ENCODE measurements at regions not wholly inside any gene's neighbourhood (a gene's known extent, or its start where the extent isn't known, plus 50 kb on each side); places are given as distances from the start of the nearest gene placed in this dataset.

DNA sequence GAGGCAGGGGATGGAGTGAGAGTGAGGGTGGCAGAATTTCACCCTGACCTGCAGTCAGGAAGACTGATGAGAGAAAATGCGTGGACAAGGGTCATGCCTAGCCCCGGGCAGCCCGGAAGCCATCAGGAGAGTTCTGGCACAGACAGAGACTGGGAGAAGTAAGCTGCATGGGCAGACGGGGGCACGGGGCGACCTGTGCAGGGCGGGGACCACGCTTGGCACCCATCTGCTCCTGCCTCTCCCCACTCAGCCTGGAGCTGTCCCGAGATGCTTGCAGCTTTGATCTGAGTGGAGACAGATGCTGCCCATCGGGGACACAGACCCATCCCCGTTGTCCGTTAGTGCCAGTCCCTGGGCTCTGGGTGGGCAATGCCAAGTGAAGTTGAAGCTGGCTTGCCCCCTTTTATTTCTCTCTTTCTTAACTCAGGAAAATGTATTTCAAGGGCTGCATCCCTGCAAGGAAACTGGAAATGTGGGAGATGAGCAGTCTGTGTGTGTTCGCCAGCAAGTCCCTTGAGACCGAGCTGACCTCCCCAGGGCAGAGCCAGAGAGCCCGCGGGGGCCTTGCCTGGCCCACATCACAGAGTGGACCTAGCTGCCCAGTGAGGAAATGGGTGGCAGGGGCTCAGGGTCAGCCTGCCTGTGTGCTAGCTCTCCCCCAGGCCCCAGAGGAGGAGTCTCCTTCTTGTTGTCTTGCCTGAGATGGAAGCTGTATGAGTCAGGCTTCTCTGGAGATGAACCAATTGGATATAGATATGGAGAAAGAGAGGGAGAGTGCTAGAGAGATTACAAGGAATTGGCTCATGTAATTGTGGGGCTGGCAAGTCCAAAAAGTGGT lies 121.3 kb upstream of the C1orf174 start:
- ATAC-seq (no peak), DNase-seq (no peak)
- Mint-ChIP-seq H3K27me3 (peaks cover 3% of the 10 kb centered on the region), H3K9me3 (ENCODE audit: low read depth) (no peaks in the 10 kb centered on the region), H3K4me1 (no peaks in the 10 kb centered on the region), H3K27ac (no peak overlapping the region), H3K4me3 (no peak overlapping the region), H3K36me3 (ENCODE audit: low read depth) (no peaks in the 10 kb centered on the region)
- ChIA-PET CTCF (interaction anchor here (0.7 to 0.9 kb wide), 2 partner anchors 16 to 951 kb away, joined by 4 to 5 read pairs; no protein-coding TSS in a partner anchor), POLR2A (no interaction called here)
- intact Hi-C loops (cut with DNase I, micrococcal nuclease) = no loop called here

DNA sequence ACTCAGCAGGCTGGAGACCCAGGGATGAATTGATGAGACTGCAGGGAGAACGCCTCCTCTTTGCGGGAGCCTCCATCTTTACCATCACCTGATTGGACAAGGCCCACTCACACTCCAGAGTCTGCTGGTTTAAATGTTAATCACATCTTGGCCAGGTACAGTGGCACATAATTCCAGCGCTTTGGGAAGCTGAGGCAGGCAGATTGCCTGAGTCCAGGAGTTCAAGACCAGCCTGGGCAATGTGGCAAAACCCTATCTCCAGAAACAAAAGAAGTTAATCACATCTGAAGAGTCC lies 121.8 kb upstream of the C1orf174 start:
- H3K27me3 Mint-ChIP-seq = peaks cover 3% of the 10 kb centered on the region
- no peaks in the 10 kb centered on the region for H3K36me3 Mint-ChIP-seq (ENCODE audit: low read depth)
- POLR2A ChIA-PET = no interaction called here
- DNase-seq (no peak), ATAC-seq (no peak)
- H3K4me1 Mint-ChIP-seq = no peaks in the 10 kb centered on the region
- CTCF ChIA-PET = interaction anchor here (0.7 to 0.9 kb wide), 2 partner anchors 15 to 951 kb away, joined by 4 to 5 read pairs; no protein-coding TSS in a partner anchor
- intact Hi-C loops (cut with DNase I, micrococcal nuclease) = no loop called here
- no peak overlapping the region for H3K4me3 Mint-ChIP-seq
- no peaks in the 10 kb centered on the region for H3K9me3 Mint-ChIP-seq (ENCODE audit: low read depth)
- no peak overlapping the region for H3K27ac Mint-ChIP-seq

DNA sequence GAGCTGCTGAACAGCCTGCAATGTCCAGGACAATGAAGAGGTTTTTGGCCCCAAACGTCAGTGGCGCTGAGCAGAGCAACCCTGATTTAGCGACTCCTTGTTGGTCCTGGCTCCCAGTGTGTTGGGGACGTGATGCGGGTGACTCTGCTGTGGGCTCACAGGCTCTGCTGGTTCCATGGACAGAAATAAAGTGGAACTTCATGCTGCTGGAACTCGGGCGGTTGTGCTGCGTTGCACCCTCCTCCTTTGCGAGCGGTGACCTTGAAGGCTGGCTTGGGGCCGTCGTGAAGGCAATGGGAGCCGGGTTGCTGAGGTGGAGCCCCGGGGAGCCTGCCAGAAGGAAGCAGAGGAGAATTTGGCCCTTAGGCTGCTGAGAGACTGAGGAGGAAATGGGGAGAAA lies 122.6 kb upstream of the C1orf174 start:
- ATAC-seq = no peak
- Mint-ChIP-seq H3K4me1 (no peaks in the 10 kb centered on the region), H3K27ac (no peak overlapping the region), H3K36me3 (ENCODE audit: low read depth) (no peaks in the 10 kb centered on the region), H3K4me3 (no peak overlapping the region), H3K9me3 (ENCODE audit: low read depth) (no peaks in the 10 kb centered on the region), H3K27me3 (peaks cover 3% of the 10 kb centered on the region)
- CTCF ChIA-PET = no interaction called here
- POLR2A ChIA-PET = no interaction called here
- DNase-seq = no peak
- intact Hi-C loops (cut with DNase I, micrococcal nuclease) = no loop called here

DNA sequence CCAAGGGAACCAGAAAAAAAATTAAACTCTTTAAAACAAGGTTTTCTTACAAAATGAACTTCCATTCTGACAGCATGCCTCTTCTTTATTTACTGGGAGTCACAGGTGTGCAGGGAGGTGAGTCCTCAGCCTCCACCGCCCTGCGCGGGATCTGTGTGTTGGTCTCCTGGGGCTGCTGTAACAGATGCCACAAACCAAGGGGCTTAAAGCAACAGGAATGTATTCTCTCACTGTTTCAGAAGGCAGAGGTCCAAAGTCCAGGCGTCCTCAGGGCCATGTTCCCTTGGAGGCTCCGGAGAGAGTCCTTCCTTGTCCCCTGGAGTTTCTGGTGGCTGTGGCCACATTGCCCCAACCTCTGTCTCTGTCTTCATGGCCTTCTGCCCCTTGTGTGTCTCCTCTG lies 123.6 kb upstream of the C1orf174 start:
- Mint-ChIP-seq H3K9me3 (ENCODE audit: low read depth) (no peaks in the 10 kb centered on the region), H3K27ac (no peak overlapping the region), H3K36me3 (ENCODE audit: low read depth) (no peaks in the 10 kb centered on the region), H3K4me3 (no peak overlapping the region), H3K4me1 (no peaks in the 10 kb centered on the region), H3K27me3 (peaks cover 5% of the 10 kb centered on the region)
- ChIA-PET CTCF (no interaction called here), POLR2A (no interaction called here)
- DNase-seq (no peak), ATAC-seq (no peak)
- intact Hi-C loops (cut with DNase I, micrococcal nuclease) = no loop called here

DNA sequence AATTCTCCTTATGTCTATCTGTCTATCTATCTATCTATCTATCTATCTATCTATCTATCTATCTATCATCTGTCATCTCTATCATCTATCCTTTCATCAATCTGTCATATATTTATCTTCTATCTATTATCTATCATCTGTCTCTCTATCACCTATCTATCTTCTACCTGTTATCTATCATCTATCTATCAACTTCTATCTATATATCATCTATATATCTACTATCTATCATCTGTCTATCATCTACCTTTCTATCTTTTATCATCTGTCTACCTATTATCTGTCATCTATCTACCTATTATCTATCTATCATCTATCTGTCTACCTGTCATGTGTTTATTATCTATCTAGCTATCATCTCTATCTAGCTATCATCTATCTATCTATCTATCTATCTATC lies 124.7 kb upstream of the C1orf174 start:
- DNase-seq = no peak
- POLR2A ChIA-PET = interaction anchor here (0.6 kb wide), 1 partner anchor 10 kb away, joined by 8 read pairs; no protein-coding TSS in a partner anchor

DNA sequence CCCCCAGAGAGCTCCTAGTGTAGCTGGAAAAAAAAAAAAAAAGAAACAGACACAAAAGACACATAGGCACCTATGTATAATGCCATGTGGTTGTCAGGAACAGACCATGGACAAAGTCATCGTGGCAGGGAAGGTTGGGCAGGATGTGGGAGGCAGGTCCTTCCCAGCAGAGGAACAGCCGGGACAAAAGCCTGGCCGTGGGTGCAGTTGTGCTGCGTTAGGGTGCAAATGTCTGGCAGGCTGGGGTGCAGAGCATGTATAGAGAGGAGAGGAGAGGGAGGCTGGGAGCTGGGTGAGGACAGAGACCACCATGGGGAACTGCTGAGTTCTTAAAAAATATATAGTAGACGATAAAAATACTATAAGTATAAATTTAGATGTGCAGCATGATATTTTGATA lies 125.7 kb upstream of the C1orf174 start:
- Mint-ChIP-seq H3K9me3 (ENCODE audit: low read depth) (no peaks in the 10 kb centered on the region), H3K4me1 (no peaks in the 10 kb centered on the region), H3K36me3 (ENCODE audit: low read depth) (no peaks in the 10 kb centered on the region), H3K27ac (no peak overlapping the region), H3K4me3 (no peak overlapping the region), H3K27me3 (peaks cover 9% of the 10 kb centered on the region)
- ATAC-seq = no peak
- ChIA-PET CTCF (no interaction called here), POLR2A (interaction anchor here (0.7 kb wide), 1 partner anchor 1757 kb away, joined by 3 read pairs; no protein-coding TSS in a partner anchor)
- DNase-seq = no peak
- intact Hi-C loops (cut with DNase I, micrococcal nuclease) = no loop called here

More for the DNA sequence above, 124.7 kb upstream of the C1orf174 start:
- CTCF ChIA-PET = no interaction called here
- ATAC-seq = no peak
- Mint-ChIP-seq H3K27me3 (peaks cover 5% of the 10 kb centered on the region), H3K36me3 (ENCODE audit: low read depth) (no peaks in the 10 kb centered on the region), H3K27ac (no peak overlapping the region), H3K4me1 (no peaks in the 10 kb centered on the region), H3K4me3 (no peak overlapping the region), H3K9me3 (ENCODE audit: low read depth) (no peaks in the 10 kb centered on the region)
- intact Hi-C loops (cut with DNase I, micrococcal nuclease) = no loop called here

DNA sequence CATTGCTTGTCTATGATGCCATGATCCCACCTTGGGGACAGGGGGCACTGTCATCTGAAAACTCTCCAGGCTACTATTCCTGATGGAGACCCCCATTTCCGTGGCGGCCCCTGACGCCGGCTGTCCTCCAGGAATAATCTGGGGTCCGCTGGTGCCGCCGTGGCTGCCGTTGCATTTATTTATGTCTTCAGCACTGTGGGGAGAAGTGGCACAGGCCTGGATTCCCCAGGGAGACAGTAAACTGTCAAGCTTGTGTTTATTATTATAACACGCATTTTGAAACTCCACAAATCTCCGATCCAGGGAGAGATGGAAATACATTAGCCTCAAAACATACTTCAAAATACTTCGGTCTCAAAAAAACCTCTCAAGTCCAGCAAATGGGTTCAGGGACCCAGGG lies 126.9 kb upstream of the C1orf174 start:
- Mint-ChIP-seq H3K27ac (no peak overlapping the region), H3K9me3 (ENCODE audit: low read depth) (peaks cover 2% of the 10 kb centered on the region), H3K4me3 (no peak overlapping the region), H3K4me1 (no peaks in the 10 kb centered on the region), H3K36me3 (ENCODE audit: low read depth) (no peaks in the 10 kb centered on the region), H3K27me3 (peaks cover 14% of the 10 kb centered on the region)
- CTCF ChIA-PET = no interaction called here
- ATAC-seq (no peak), DNase-seq (no peak)
- POLR2A ChIA-PET = no interaction called here
- intact Hi-C loops (cut with DNase I, micrococcal nuclease) = no loop called here

DNA sequence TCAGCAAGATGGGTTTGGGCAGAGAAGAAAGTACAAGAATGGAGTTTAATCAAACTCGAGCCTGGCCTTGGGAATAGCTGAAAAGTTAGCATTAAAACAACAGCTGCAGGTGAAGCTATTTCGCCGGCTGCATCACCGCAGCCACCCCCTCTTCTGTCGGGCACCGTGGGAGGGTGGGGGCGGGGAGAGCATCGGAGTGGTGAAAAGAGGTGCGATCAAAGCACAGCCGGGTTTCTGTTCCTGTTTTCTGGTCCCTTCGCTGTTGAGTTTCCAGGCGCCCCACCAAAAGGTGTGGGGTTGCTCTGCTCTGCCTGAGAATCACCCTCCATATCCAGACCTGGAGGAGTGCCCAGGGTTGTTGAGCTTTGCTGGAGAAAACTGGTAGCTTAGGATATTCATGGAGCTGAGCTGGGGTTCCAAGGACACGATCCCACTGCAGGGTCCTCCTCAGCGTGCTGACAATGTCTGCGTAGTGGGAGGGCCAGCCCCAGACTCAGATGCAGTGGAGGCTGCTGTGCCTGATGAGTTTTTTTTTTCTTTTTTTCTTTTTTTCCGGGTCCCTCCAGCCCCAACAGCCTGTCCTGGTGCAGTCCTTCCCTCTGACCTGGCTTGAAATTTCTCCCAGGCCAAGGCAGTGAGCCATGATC lies 127.5 kb upstream of the C1orf174 start:
- intact Hi-C loops (cut with DNase I, micrococcal nuclease) = no loop called here
- DNase-seq = peak; percentile 37

DNA sequence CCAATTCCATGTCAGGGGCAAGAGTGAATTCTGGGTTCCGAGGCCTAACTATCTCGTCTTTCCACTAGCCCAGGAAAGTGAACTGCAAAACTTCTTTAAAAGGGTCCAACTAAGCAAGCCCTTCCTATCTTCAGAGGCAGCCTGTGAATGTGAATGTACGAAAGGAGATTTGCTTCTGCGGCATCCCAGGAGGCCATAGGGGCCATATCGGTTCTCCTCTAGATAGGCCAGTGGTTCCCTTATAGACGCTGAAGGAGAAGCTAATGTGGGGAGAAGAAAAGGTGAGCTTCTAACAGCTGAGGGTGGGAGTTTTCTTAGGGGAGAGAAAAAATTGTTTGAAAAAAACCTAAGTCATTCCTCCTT lies 128.0 kb upstream of the C1orf174 start:
- intact Hi-C loops (cut with DNase I, micrococcal nuclease) = no loop called here
- Mint-ChIP-seq H3K4me1 (no peaks in the 10 kb centered on the region), H3K36me3 (ENCODE audit: low read depth) (no peaks in the 10 kb centered on the region), H3K4me3 (no peak overlapping the region), H3K27me3 (peaks cover 23% of the 10 kb centered on the region), H3K27ac (no peak overlapping the region), H3K9me3 (ENCODE audit: low read depth) (peaks cover 2% of the 10 kb centered on the region)
- DNase-seq (no peak), ATAC-seq (no peak)
- ChIA-PET POLR2A (no interaction called here), CTCF (no interaction called here)

More for the DNA sequence above, 127.5 kb upstream of the C1orf174 start:
- CTCF ChIA-PET = no interaction called here
- POLR2A ChIA-PET = no interaction called here
- H3K27me3 Mint-ChIP-seq = peaks cover 18% of the 10 kb centered on the region
- no peak overlapping the region for H3K27ac Mint-ChIP-seq
- H3K9me3 Mint-ChIP-seq (ENCODE audit: low read depth) = peaks cover 2% of the 10 kb centered on the region
- H3K36me3 Mint-ChIP-seq (ENCODE audit: low read depth) = no peaks in the 10 kb centered on the region
- no peak for ATAC-seq
- H3K4me3 Mint-ChIP-seq = no peak overlapping the region
- H3K4me1 Mint-ChIP-seq = no peaks in the 10 kb centered on the region

DNA sequence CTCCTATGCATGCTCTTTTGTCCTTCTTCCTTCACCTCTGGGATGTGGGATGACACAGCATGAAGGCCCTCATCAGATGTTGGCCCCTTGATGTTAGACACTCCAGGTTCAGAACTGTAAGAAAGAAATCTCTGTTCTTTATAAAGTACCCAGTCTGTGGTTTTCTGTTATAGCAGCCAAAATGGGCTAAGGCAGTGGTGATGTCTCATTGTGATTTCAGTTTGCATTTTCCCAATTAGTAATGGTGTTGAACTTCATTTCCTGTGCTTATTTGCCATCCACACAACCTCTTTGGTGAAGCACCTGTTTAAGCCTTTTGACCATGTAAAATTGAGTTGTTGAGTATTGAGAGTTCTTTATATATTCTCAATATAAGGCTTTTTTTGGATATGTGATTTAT lies 129.3 kb upstream of the C1orf174 start:
- POLR2A ChIA-PET = no interaction called here
- Mint-ChIP-seq H3K36me3 (ENCODE audit: low read depth) (no peaks in the 10 kb centered on the region), H3K4me1 (no peaks in the 10 kb centered on the region), H3K27ac (no peak overlapping the region), H3K27me3 (peaks cover 26% of the 10 kb centered on the region), H3K4me3 (no peak overlapping the region), H3K9me3 (ENCODE audit: low read depth) (peaks cover 2% of the 10 kb centered on the region)
- ATAC-seq = no peak
- CTCF ChIA-PET = interaction anchor here (0.5 kb wide), 1 partner anchor 353 kb away, joined by 4 read pairs; no protein-coding TSS in a partner anchor
- DNase-seq = no peak
- intact Hi-C loops (cut with DNase I, micrococcal nuclease) = no loop called here

DNA sequence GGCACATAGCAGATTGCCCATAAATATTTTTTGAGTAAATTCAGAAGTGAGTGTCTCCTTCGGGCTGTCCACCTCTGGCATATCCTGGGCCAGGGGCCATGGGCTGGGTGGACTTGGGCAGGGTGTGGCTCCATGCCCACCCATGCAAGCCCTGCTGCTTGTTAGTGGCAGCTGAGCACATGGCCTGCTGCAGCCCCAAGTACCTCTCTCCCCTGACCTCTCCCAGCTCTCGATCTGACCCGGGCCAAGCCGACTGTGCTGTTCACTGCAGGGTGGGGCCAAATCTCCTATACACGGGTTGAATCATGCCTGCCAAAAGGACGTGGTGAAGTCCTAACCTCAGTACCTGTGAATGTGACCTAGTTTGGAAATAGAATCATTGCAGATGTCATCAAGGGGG lies 132.5 kb upstream of the C1orf174 start:
- Mint-ChIP-seq H3K9me3 (ENCODE audit: low read depth) (peaks cover 2% of the 10 kb centered on the region), H3K4me3 (no peak overlapping the region), H3K27ac (no peak overlapping the region), H3K4me1 (no peaks in the 10 kb centered on the region), H3K36me3 (ENCODE audit: low read depth) (no peaks in the 10 kb centered on the region), H3K27me3 (peaks cover 24% of the 10 kb centered on the region)
- intact Hi-C loops (cut with DNase I, micrococcal nuclease) = no loop called here
- DNase-seq = no peak
- POLR2A ChIA-PET = no interaction called here
- CTCF ChIA-PET = no interaction called here
- no peak for ATAC-seq

DNA sequence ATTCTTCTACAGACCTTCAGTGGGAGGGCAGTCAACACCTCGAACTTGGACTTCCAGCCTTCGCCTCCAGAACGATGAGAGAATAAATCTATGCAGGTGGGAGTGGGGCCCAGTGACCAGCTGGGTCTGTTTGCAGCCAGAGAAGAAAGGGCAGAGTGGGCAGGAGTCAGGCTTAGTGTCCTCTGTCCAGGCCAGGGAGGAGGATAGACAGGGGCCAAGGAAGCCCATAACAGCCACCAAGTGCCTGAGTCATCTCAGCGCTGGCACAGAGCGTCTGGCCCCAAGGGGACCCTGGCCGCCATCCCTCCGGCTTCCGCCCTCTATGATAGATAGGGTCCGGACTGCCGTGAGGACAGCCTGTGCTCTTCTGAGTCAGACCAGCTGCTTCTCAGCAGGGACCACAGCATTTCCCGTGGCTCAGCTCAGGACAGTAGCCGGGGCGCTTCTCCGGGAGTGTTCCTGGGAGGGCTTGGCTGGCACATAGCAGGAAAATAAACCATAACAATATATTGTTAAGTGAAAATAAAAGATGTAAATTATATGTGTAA lies 133.1 kb upstream of the C1orf174 start:
- ChIA-PET CTCF (interaction anchor here (0.8 kb wide), 1 partner anchor 13 kb away, joined by 5 read pairs; no protein-coding TSS in a partner anchor), POLR2A (no interaction called here)
- Mint-ChIP-seq H3K27ac (no peak overlapping the region), H3K27me3 (peaks cover 27% of the 10 kb centered on the region), H3K36me3 (ENCODE audit: low read depth) (no peaks in the 10 kb centered on the region), H3K4me1 (no peaks in the 10 kb centered on the region), H3K9me3 (ENCODE audit: low read depth) (peaks cover 2% of the 10 kb centered on the region), H3K4me3 (no peak overlapping the region)
- intact Hi-C loops (cut with DNase I, micrococcal nuclease) = no loop called here
- ATAC-seq = no peak
- no peak for DNase-seq

Data from activated CD4-positive, alpha-beta T cell treated with anti-CD3 and anti-CD28 coated beads for 36 hours (primary cell).